Adrenal gland (tissue), 5 donors: ENCODE measurements at regions not wholly inside any gene's neighbourhood (a gene's known extent, or its start where the extent isn't known, plus 50 kb on each side); places are given as distances from the start of the nearest gene placed in this dataset.

Experiments used
- CTCF ChIP-seq, 6 experiments: fragments of 450-650 bp in 4 of 6; fragments of 200-600 bp in 2 of 6; sonication (generic) in 1 of 6; IDR thresholded peaks; 1 replicate in 5 of 6; 2 replicates in 1 of 6; pipeline versions ENCODE4 v1.5.1 to v1.8.0; 2016 to 2021; ENCODE audit warnings: antibody characterized with exemption in 6 of 6, mild to moderate bottlenecking in 2 of 6, moderate library complexity in 1 of 6
- POLR2A ChIP-seq, 2 donors: fragments of 450-650 bp; IDR thresholded peaks; one replicate each; pipeline ENCODE4 v1.6.1; 2017; ENCODE audit warnings: antibody characterized with exemption in 2 of 2, mild to moderate bottlenecking in 2 of 2, moderate library complexity in 1 of 2
- donor health status: DM: no; HTN: no; CAD: no.

- TF ChIP-seq POLR2A (IDR thresholded peaks at IDR 0.05) (no peak), CTCF (IDR thresholded peaks at IDR 0.05) (no peak)
These were observed 80.9 kb upstream of the ISL1 start for GRCh38 chr5:51302343-51302742.
